ENCODE measurements at regions not wholly inside any gene's neighbourhood (a gene's known extent, or its start where the extent isn't known, plus 50 kb on each side); places are given as distances from the start of the nearest gene placed in this dataset.
A peak's percentile ranks its signal among the peaks of the same experiment; 100 is the strongest.

DNA sequence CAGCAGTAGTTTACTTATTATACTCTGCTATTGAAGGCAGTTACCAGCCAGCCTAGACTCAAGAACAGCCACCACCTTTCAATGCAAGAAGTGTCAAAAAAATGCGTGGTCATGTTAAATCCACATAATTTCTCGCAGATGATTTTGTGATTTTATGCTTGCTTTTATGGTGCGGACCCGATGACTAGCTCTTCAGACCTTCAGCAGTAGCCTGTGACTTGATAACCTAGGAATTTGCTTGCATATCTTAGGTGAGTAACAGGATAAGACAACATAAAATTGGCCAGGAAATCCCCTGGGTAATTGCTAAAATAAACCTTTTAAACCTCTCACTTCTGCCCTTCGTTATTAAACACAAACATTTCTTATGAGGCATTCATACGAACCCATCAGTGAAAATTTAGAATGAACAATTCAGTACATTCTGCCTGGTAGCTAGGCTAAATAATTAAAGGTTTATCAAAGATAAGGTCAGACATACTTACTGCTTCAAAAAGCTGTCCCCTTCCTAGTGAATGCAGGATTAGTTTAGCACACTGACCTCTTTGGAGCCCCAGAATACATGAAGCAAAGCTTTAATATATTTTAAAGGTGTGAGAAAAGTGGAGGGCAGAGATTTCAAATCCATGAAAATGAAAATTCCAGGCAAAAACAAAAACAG lies 798.8 kb downstream of the OTOL1 start (continued):
- TF ChIP-seq, protein P1, sequence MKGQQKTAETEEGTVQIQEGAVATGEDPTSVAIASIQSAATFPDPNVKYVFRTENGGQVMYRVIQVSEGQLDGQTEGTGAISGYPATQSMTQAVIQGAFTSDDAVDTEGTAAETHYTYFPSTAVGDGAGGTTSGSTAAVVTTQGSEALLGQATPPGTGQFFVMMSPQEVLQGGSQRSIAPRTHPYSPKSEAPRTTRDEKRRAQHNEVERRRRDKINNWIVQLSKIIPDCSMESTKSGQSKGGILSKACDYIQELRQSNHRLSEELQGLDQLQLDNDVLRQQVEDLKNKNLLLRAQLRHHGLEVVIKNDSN (IDR thresholded peaks at IDR 0.05; ENCODE audit: borderline replicate concordance, extremely low read length, insufficient read depth, low read depth, low read length) = no peak
- TF ChIP-seq TCF3 (IDR thresholded peaks at IDR 0.05; ENCODE audit: borderline replicate concordance, insufficient read depth, low read depth, low read length) (no peak), NR2C1 (IDR thresholded peaks at IDR 0.05) (no peak), NR2F1 (conservative IDR thresholded peaks at IDR 0.05) (no peak), TCF12 (IDR thresholded peaks at IDR 0.05; ENCODE audit: low read depth, low read length) (no peak), EGR1 (IDR thresholded peaks at IDR 0.05; ENCODE audit: borderline replicate concordance in 1 of 2, low read depth in 2 of 2, low read length in 2 of 2) (no peak), CHD4 (IDR thresholded peaks at IDR 0.05) (no peak)

DNA sequence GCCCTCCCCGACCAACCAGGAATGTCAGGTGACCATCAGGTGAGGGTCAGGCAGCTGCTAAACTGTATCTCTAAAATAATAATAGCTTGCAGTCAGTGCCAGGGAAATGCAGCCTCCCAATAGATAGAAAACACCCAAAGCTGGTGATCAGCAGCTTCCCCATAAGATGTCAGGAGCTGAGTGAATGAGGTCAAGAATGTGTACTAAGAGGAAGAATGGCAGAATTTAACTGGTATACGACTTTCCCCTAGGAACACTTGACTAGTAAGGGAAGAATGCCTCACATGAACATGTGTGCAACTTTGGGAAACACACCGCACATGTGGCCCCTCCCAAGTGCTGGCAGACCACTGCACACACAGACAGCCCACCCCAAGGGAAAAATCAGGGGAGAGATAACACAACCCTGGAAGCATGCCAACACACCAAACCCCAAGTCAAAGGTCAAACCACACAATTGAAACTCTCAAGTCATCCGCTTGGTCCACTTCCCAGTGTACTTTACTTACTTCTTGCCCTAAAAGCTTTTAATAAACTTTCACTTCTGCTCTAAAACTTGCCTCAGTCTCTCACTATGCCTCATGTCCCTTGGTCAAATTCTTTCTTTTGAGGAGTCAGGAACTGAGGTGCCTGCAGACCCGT lies 806.5 kb downstream of the OTOL1 start:
- ATAC-seq = peak; percentile 50; the same call in 2 of the 3 replicates

More for the DNA sequence above, 806.5 kb downstream of the OTOL1 start:
- TF ChIP-seq FOXM1 (IDR thresholded peaks at IDR 0.05; ENCODE audit: low read depth, low read length) (no peak), ZNF24 (IDR thresholded peaks at IDR 0.05) (no peak), RUNX3 (IDR thresholded peaks at IDR 0.05; ENCODE audit: low read length) (peak; percentile 24; the same call in 1 of the 2 replicates), SPI1 (IDR thresholded peaks at IDR 0.05; ENCODE audit: borderline replicate concordance, insufficient read depth, low read depth, low read length) (peak; percentile 47; the same call in 1 of the 2 replicates), NR2F1 (conservative IDR thresholded peaks at IDR 0.05) (peak; percentile 65; the same call in 1 of the 2 replicates)
- TF ChIP-seq, protein P1 (IDR thresholded peaks at IDR 0.05; ENCODE audit: borderline replicate concordance, extremely low read length, insufficient read depth, low read depth, low read length) = no peak
- Histone ChIP-seq H3K4me3 (no peak overlapping the region), H3K4me1 (ENCODE audit: control insufficient read depth, insufficient read depth, low read length) (no peaks in the 10 kb centered on the region), H3K27me3 (replicated peaks in 1 of 2; ENCODE audit: control insufficient read depth in 2 of 2, insufficient read depth in 2 of 2, low read length in 1 of 2) (no peaks in the 10 kb centered on the region), H3K9me3 (replicated peaks; ENCODE audit: control insufficient read depth, insufficient read depth, low read length) (no peaks in the 10 kb centered on the region), H4K20me1 (ENCODE audit: control insufficient read depth, insufficient read depth) (no peaks in the 10 kb centered on the region), H3K9ac (ENCODE audit: control insufficient read depth, insufficient read depth, low read length) (no peak overlapping the region), H2AFZ (ENCODE audit: control insufficient read depth, low read depth, low read length) (no peak overlapping the region), H3K36me3 (ENCODE audit: control insufficient read depth in 2 of 2, insufficient read depth in 2 of 2, low read length in 1 of 2) (no peaks in the 10 kb centered on the region), H3K27ac (ENCODE audit: control insufficient read depth, insufficient read depth) (no peak overlapping the region), H3K4me2 (ENCODE audit: control insufficient read depth, insufficient read depth) (no peak overlapping the region), H3K79me2 (ENCODE audit: control insufficient read depth, insufficient read depth, low read length) (no peaks in the 10 kb centered on the region)
- CTCF ChIA-PET = no interaction called here
- 21% methylated on average over 5 of the region's 5 CpGs for WGBS (ENCODE audit: insufficient coverage, insufficient replicate concordance, low lambda C conversion rate, missing lambda C conversion rate)
- RAD21 ChIA-PET (ENCODE audit: unreplicated experiment) = no interaction called here
- intact Hi-C loops (cut with micrococcal nuclease; ENCODE audit: unreplicated experiment) (no loop called here), in situ Hi-C loops (cut with MboI) (no loop called here)
- no TSS peak for BruUV-seq (replicated peaks)
- SMC1A ChIA-PET (ENCODE audit: uncharacterized antibody, unreplicated experiment) = no interaction called here
- DNase-seq (ENCODE audit: low read depth, low spot score) = no peak
- POLR2A ChIA-PET = no interaction called here
- no peak for FAIRE-seq
